ENCODE measurements at regions not wholly inside any gene's neighbourhood (a gene's known extent, or its start where the extent isn't known, plus 50 kb on each side); places are given as distances from the start of the nearest gene placed in this dataset.

- no peak overlapping the region for H3K4me3 Mint-ChIP-seq
- H3K36me3 Mint-ChIP-seq (ENCODE audit: low read depth) = no peaks in the 10 kb centered on the region
- H3K27me3 Mint-ChIP-seq (ENCODE audit: insufficient read depth) = no peaks in the 10 kb centered on the region
- H3K27ac ChIP-seq (ENCODE audit: low read depth, low read length) = no peak overlapping the region
- TF ChIP-seq, protein P1, sequence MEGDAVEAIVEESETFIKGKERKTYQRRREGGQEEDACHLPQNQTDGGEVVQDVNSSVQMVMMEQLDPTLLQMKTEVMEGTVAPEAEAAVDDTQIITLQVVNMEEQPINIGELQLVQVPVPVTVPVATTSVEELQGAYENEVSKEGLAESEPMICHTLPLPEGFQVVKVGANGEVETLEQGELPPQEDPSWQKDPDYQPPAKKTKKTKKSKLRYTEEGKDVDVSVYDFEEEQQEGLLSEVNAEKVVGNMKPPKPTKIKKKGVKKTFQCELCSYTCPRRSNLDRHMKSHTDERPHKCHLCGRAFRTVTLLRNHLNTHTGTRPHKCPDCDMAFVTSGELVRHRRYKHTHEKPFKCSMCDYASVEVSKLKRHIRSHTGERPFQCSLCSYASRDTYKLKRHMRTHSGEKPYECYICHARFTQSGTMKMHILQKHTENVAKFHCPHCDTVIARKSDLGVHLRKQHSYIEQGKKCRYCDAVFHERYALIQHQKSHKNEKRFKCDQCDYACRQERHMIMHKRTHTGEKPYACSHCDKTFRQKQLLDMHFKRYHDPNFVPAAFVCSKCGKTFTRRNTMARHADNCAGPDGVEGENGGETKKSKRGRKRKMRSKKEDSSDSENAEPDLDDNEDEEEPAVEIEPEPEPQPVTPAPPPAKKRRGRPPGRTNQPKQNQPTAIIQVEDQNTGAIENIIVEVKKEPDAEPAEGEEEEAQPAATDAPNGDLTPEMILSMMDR (conservative IDR thresholded peaks at IDR 0.05) = no peak
- no peaks in the 10 kb centered on the region for H3K27me3 ChIP-seq (ENCODE audit: control insufficient read depth, insufficient read depth, low read length, poor library complexity, severe bottlenecking)
- no peaks in the 10 kb centered on the region for H3K4me1 ChIP-seq (ENCODE audit: control insufficient read depth, insufficient read depth, low read length)
- WGBS, 2 experiments (ENCODE audit: insufficient coverage in 1 of 2, insufficient read length in 1 of 2) = 84 to 88% methylated on average over 2 of the region's 2 CpGs
- H3K9ac ChIP-seq (ENCODE audit: extremely low read depth, low read length, poor library complexity, severe bottlenecking) = no peak overlapping the region
- H3K9me3 ChIP-seq (ENCODE audit: control insufficient read depth, low read length) = no peaks in the 10 kb centered on the region
- no peaks in the 10 kb centered on the region for H3K36me3 ChIP-seq (ENCODE audit: control insufficient read depth, insufficient read depth, low read length)
- peaks cover 4% of the 10 kb centered on the region for H3K4me1 Mint-ChIP-seq
- DNase-seq = no peak
- H3K4me3 ChIP-seq (ENCODE audit: low read length) = no peak overlapping the region
- H3K27ac Mint-ChIP-seq = no peak overlapping the region
- peaks cover 9% of the 10 kb centered on the region for H3K9me3 Mint-ChIP-seq
Observed at GRCh38 chr5:155765715-155766114, 561.2 kb upstream of the SGCD start.

- Histone ChIP-seq H3K36me3 (ENCODE audit: control insufficient read depth, insufficient read depth, low read length) (no peaks in the 10 kb centered on the region), H3K9ac (ENCODE audit: extremely low read depth, low read length, poor library complexity, severe bottlenecking) (no peak overlapping the region), H3K4me3 (ENCODE audit: low read length) (no peak overlapping the region), H3K4me1 (ENCODE audit: control insufficient read depth, insufficient read depth, low read length) (no peaks in the 10 kb centered on the region), H3K9me3 (ENCODE audit: control insufficient read depth, low read length) (no peaks in the 10 kb centered on the region), H3K27ac (ENCODE audit: low read depth, low read length) (no peak overlapping the region), H3K27me3 (ENCODE audit: control insufficient read depth, insufficient read depth, low read length, poor library complexity, severe bottlenecking) (no peaks in the 10 kb centered on the region)
- no peaks in the 10 kb centered on the region for H3K36me3 Mint-ChIP-seq (ENCODE audit: low read depth)
- 86% methylated on average over 2 of the region's 2 CpGs; no CpG with 5 or more reads in 1 of the 2 experiments for WGBS, 2 experiments (ENCODE audit: insufficient coverage in 1 of 2, insufficient read length in 1 of 2)
- no peaks in the 10 kb centered on the region for H3K9me3 Mint-ChIP-seq
- H3K27ac Mint-ChIP-seq = no peak overlapping the region
- no peaks in the 10 kb centered on the region for H3K27me3 Mint-ChIP-seq (ENCODE audit: insufficient read depth)
- no peak for DNase-seq
- H3K4me1 Mint-ChIP-seq = peaks cover 4% of the 10 kb centered on the region
- H3K4me3 Mint-ChIP-seq = no peak overlapping the region
- TF ChIP-seq, protein P1 (conservative IDR thresholded peaks at IDR 0.05) = no peak
Observed at GRCh38 chr5:155767470-155767869, 559.5 kb upstream of the SGCD start.

- Histone ChIP-seq H3K27me3 (ENCODE audit: control insufficient read depth, insufficient read depth, low read length, poor library complexity, severe bottlenecking) (no peaks in the 10 kb centered on the region), H3K27ac (ENCODE audit: low read depth, low read length) (no peak overlapping the region), H3K9me3 (ENCODE audit: control insufficient read depth, low read length) (no peaks in the 10 kb centered on the region), H3K36me3 (ENCODE audit: control insufficient read depth, insufficient read depth, low read length) (no peaks in the 10 kb centered on the region), H3K4me3 (ENCODE audit: low read length) (no peak overlapping the region), H3K9ac (ENCODE audit: extremely low read depth, low read length, poor library complexity, severe bottlenecking) (no peak overlapping the region), H3K4me1 (ENCODE audit: control insufficient read depth, insufficient read depth, low read length) (no peaks in the 10 kb centered on the region)
- Mint-ChIP-seq H3K4me3 (no peak overlapping the region), H3K4me1 (peaks cover 4% of the 10 kb centered on the region), H3K36me3 (ENCODE audit: low read depth) (no peaks in the 10 kb centered on the region), H3K9me3 (no peaks in the 10 kb centered on the region), H3K27ac (no peak overlapping the region), H3K27me3 (ENCODE audit: insufficient read depth) (no peaks in the 10 kb centered on the region)
- DNase-seq = no peak
- TF ChIP-seq, protein P1 (conservative IDR thresholded peaks at IDR 0.05) = no peak
- WGBS, 2 experiments (ENCODE audit: insufficient coverage in 1 of 2, insufficient read length in 1 of 2) = 93% methylated on average over 3 of the region's 3 CpGs; no CpG with 5 or more reads in 1 of the 2 experiments
Observed at GRCh38 chr5:155768332-155768731, 558.6 kb upstream of the SGCD start.
